GM23338 (cell line): ENCODE measurements at regions not wholly inside any gene's neighbourhood (a gene's known extent, or its start where the extent isn't known, plus 50 kb on each side); places are given as distances from the start of the nearest gene placed in this dataset.

Source experiments
- ATAC-seq: fragments of 200-7000 bp; cut with Tn5 transposase; 3 replicates; pipeline ENCODE4 v1.9.1; 2020
- DNase-seq: peaks from one replicate; pipeline ENCODE4 v3.0.0-alpha.2; 2015; ENCODE audit warnings: low spot score
- H2AFZ ChIP-seq: fragments of 200-600 bp; sonication (generic); 2 replicates; pipeline ENCODE4 v1.8.0; 2016; ENCODE audit warnings: antibody characterized with exemption, mild to moderate bottlenecking, moderate library complexity
- H3F3A ChIP-seq: fragments of 200-600 bp; sonication (generic); replicated peaks from 2 replicates; pipeline ENCODE4 v1.8.0; 2017; ENCODE audit warnings: antibody characterized with exemption, mixed run types, low read depth
- H3K27ac ChIP-seq: fragments of 200-600 bp; sonication (generic); 2 replicates; pipeline ENCODE4 v1.6.1; 2016; ENCODE audit warnings: low read depth
- H3K27me3 ChIP-seq: fragments of 200-600 bp; sonication (generic); 2 replicates; pipeline ENCODE4 v1.8.0; 2016; ENCODE audit warnings: mild to moderate bottlenecking, mixed run types, moderate library complexity; ENCODE audit not compliant: insufficient read depth
- H3K36me3 ChIP-seq: fragments of 200-600 bp; sonication (generic); 2 replicates; pipeline ENCODE4 v1.8.0; 2016; ENCODE audit warnings: mild to moderate bottlenecking; ENCODE audit not compliant: insufficient read depth
- H3K4me1 ChIP-seq: fragments of 200-600 bp; sonication (generic); 2 replicates; pipeline ENCODE4 v1.8.0; 2016; ENCODE audit warnings: mild to moderate bottlenecking, moderate library complexity; ENCODE audit not compliant: insufficient read depth
- H3K4me2 ChIP-seq: fragments of 200-600 bp; sonication (generic); 2 replicates; pipeline ENCODE4 v1.7.1; 2017; ENCODE audit warnings: mixed run types
- H3K4me3 ChIP-seq: fragments of 200-600 bp; sonication (generic); 2 replicates; pipeline ENCODE4 v1.6.1; 2016; ENCODE audit warnings: mixed run types
- H3K79me2 ChIP-seq: fragments of 200-600 bp; sonication (generic); replicated peaks from 2 replicates; pipeline ENCODE4 v1.8.0; 2017; ENCODE audit warnings: mild to moderate bottlenecking; ENCODE audit not compliant: insufficient read depth
- H3K9me2 ChIP-seq: fragments of 200-600 bp; sonication (generic); 2 replicates; pipeline ENCODE4 v1.8.0; 2017; ENCODE audit not compliant: insufficient read depth
- H4K20me1 ChIP-seq: fragments of 200-600 bp; sonication (generic); replicated peaks from 2 replicates; pipeline ENCODE4 v1.8.0; 2017; ENCODE audit warnings: mild to moderate bottlenecking; ENCODE audit not compliant: insufficient read depth
- H3K27ac Mint-ChIP-seq: 2 replicates; pipeline ENCODE4 v1.8.0; 2020; ENCODE audit warnings: inconsistent platforms, mild to moderate bottlenecking, moderate library complexity, mixed read lengths
- H3K27me3 Mint-ChIP-seq: 3 replicates; pipeline ENCODE4 v1.8.0; 2022; ENCODE audit warnings: low read depth, mild to moderate bottlenecking, moderate library complexity, mixed read lengths, inconsistent platforms; ENCODE audit not compliant: insufficient read depth, poor library complexity
- H3K36me3 Mint-ChIP-seq: 3 replicates; pipeline ENCODE4 v1.8.0; 2021; ENCODE audit warnings: low read depth, mild to moderate bottlenecking, inconsistent platforms, moderate library complexity, mixed read lengths
- H3K4me1 Mint-ChIP-seq: 3 replicates; pipeline ENCODE4 v1.8.0; 2020; ENCODE audit warnings: mild to moderate bottlenecking, inconsistent platforms, mixed read lengths
- H3K4me3 Mint-ChIP-seq: 3 replicates; pipeline ENCODE4 v1.8.0; 2021; ENCODE audit warnings: moderate library complexity, mild to moderate bottlenecking, inconsistent platforms, mixed read lengths
- H3K9me3 Mint-ChIP-seq: 3 replicates; pipeline ENCODE4 v1.8.0; 2020; ENCODE audit warnings: moderate library complexity, mild to moderate bottlenecking, inconsistent platforms, mixed read lengths
- CREB1 ChIP-seq: fragments of 250-450 bp; sonication (Bioruptor Pico); IDR thresholded peaks from 2 replicates; pipeline ENCODE4 v1.5.0; 2020; ENCODE audit warnings: low read depth, mild to moderate bottlenecking, moderate library complexity
- ETS1 ChIP-seq: IDR thresholded peaks from 2 replicates; pipeline ENCODE4 v1.6.1; 2016; ENCODE audit warnings: antibody characterized with exemption
- EZH2 ChIP-seq: fragments of 200-600 bp; sonication (generic); IDR thresholded peaks from one replicate; pipeline ENCODE4 v1.8.0; 2017; ENCODE audit warnings: antibody characterized with exemption, mild to moderate bottlenecking, low read depth; ENCODE audit not compliant: unreplicated experiment
- EZH2phosphoT487 ChIP-seq: fragments of 200-600 bp; sonication (generic); IDR thresholded peaks from one replicate; pipeline ENCODE4 v1.8.1; 2018; ENCODE audit warnings: antibody characterized with exemption; ENCODE audit not compliant: unreplicated experiment
- JUNB ChIP-seq: IDR thresholded peaks from one replicate; pipeline ENCODE4 v1.6.1; 2016; ENCODE audit warnings: antibody characterized with exemption; ENCODE audit not compliant: unreplicated experiment
- NANOG ChIP-seq: IDR thresholded peaks from 2 replicates; pipeline ENCODE4 v1.6.1; 2016; ENCODE audit warnings: antibody characterized with exemption, borderline replicate concordance
- POLR2AphosphoS5 ChIP-seq: IDR thresholded peaks from 2 replicates; pipeline ENCODE4 v1.6.1; 2016; ENCODE audit warnings: antibody characterized with exemption, low read depth
- REST ChIP-seq: IDR thresholded peaks from one replicate; pipeline ENCODE4 v1.6.1; 2018; ENCODE audit warnings: antibody characterized with exemption; ENCODE audit not compliant: unreplicated experiment
- STAT1 ChIP-seq: IDR thresholded peaks from one replicate; pipeline ENCODE4 v1.6.1; 2016; ENCODE audit warnings: antibody characterized with exemption; ENCODE audit not compliant: unreplicated experiment
- ZNF114 ChIP-seq: fragments of 250-450 bp; sonication (Bioruptor Pico); IDR thresholded peaks from 2 replicates; pipeline ENCODE4 v1.5.0; 2020; ENCODE audit warnings: mild to moderate bottlenecking, moderate library complexity
- ZNF331 ChIP-seq: fragments of 250-450 bp; sonication (Bioruptor Pico); IDR thresholded peaks from 2 replicates; pipeline ENCODE4 v1.5.0; 2020; ENCODE audit warnings: low read depth, mild to moderate bottlenecking, moderate library complexity
- TF ChIP-seq, protein P1 (sequence below), 2 experiments: fragments of 200-600 bp in 1 of 2; sonication (generic) in 1 of 2; conservative IDR thresholded peaks; 2 replicates each; pipeline versions ENCODE4 v1.5.1 to v1.6.1; 2016 to 2017; ENCODE audit warnings: antibody characterized with exemption in 2 of 2, low read depth in 2 of 2, mild to moderate bottlenecking in 2 of 2, moderate library complexity in 1 of 2

DNA sequence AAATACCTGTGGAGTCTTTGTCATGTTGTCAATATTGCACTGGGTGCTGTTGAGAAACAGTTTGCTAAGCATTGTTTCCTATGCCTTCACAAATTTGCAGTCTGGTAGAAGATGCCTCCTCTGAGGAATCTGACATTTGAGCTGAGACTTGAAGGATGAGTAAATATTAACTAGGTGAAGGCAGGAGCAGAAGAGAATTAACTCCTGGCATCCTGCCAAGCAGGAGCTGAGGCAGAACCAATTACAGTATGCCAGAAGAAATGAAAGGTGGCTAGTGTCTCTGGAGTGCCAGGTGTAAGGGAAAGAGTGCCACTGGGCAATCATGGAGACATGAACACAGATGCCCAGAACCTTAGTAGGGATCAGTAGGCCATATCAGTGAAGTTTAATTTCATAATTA is 1778.2 kb upstream of the PCDH10 start (continued):
- TF ChIP-seq ETS1 (no peak), POLR2AphosphoS5 (no peak), REST (no peak), NANOG (no peak), ZNF114 (no peak), STAT1 (no peak), JUNB (no peak), EZH2phosphoT487 (no peak), CREB1 (CRISPR knock-in tag) (no peak), EZH2 (no peak)
- TF ChIP-seq, protein P1, sequence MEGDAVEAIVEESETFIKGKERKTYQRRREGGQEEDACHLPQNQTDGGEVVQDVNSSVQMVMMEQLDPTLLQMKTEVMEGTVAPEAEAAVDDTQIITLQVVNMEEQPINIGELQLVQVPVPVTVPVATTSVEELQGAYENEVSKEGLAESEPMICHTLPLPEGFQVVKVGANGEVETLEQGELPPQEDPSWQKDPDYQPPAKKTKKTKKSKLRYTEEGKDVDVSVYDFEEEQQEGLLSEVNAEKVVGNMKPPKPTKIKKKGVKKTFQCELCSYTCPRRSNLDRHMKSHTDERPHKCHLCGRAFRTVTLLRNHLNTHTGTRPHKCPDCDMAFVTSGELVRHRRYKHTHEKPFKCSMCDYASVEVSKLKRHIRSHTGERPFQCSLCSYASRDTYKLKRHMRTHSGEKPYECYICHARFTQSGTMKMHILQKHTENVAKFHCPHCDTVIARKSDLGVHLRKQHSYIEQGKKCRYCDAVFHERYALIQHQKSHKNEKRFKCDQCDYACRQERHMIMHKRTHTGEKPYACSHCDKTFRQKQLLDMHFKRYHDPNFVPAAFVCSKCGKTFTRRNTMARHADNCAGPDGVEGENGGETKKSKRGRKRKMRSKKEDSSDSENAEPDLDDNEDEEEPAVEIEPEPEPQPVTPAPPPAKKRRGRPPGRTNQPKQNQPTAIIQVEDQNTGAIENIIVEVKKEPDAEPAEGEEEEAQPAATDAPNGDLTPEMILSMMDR (conservative IDR thresholded peaks at IDR 0.05; ENCODE audit: low read depth in 2 of 2) = no peak

GRCh38 chr4:131381055-131381454 is 1768.0 kb upstream of the PCDH10 start:
- no peaks in the 10 kb centered on the region for H3K79me2 ChIP-seq
- H3K27me3 ChIP-seq = no peaks in the 10 kb centered on the region
- H3F3A ChIP-seq = no peaks in the 10 kb centered on the region
- Mint-ChIP-seq H3K9me3 (peaks cover 11% of the 10 kb centered on the region; the same call in 2 of the 3 replicates), H3K27ac (no peak overlapping the region), H3K27me3 (no peaks in the 10 kb centered on the region), H3K4me3 (no peak overlapping the region), H3K4me1 (no peaks in the 10 kb centered on the region), H3K36me3 (peaks cover 7% of the 10 kb centered on the region; the same call in 2 of the 3 replicates)
- no peak overlapping the region for H2AFZ ChIP-seq
- ATAC-seq = no peak
- H3K4me3 ChIP-seq = no peak overlapping the region
- no peaks in the 10 kb centered on the region for H3K36me3 ChIP-seq
- no peaks in the 10 kb centered on the region for H3K4me1 ChIP-seq
- no peak overlapping the region for H3K4me2 ChIP-seq
- peaks cover 4% of the 10 kb centered on the region; the same call in 1 of the 2 replicates for H3K9me2 ChIP-seq
- H4K20me1 ChIP-seq = no peaks in the 10 kb centered on the region
- no peak overlapping the region for H3K27ac ChIP-seq
- no peak for DNase-seq
- no peak for TF ChIP-seq ETS1
- no peak for TF ChIP-seq EZH2phosphoT487
- no peak for TF ChIP-seq POLR2AphosphoS5
- no peak for TF ChIP-seq STAT1
- TF ChIP-seq ZNF331 (CRISPR knock-in tag) = no peak
- TF ChIP-seq NANOG = no peak
